IMR-90 (cell line): ENCODE measurements at regions not wholly inside any gene's neighbourhood (a gene's known extent, or its start where the extent isn't known, plus 50 kb on each side); places are given as distances from the start of the nearest gene placed in this dataset.

Source experiments
- ATAC-seq: fragments of 200-7000 bp; cut with Tn5 transposase; 2 replicates; pipeline ENCODE4 v1.9.1; 2020; ENCODE audit warnings: low read depth, mild to moderate bottlenecking, moderate library complexity
- BruUV-seq: library from RNA; stranded (reverse); fragments of 400-500 nt; replicated peaks from 2 replicates; lab custom pipeline; 2021; lab: Mats Ljungman, UMichigan
- CTCF ChIA-PET: fragments of 300-600 bp; formaldehyde crosslinking; extraction: SDS; loops from one replicate; lab custom pipeline; 2021; ENCODE audit warnings: antibody characterized with exemption; lab: Yijun Ruan, JAX
- POLR2A ChIA-PET: fragments of 300-600 bp; sonication (Branson Sonifier 250); formaldehyde crosslinking; loops from one replicate; lab custom pipeline; 2022; ENCODE audit warnings: antibody characterized with exemption; ENCODE audit not compliant: unreplicated experiment; lab: Charles Lee
- DNase-seq: peaks from one replicate; pipeline ENCODE4 v3.0.0; 2013
- H2AFZ ChIP-seq: replicated peaks from 2 replicates; pipeline ENCODE3; 2013; ENCODE audit warnings: low read length, mild to moderate bottlenecking; ENCODE audit not compliant: poor library complexity
- H2AK5ac ChIP-seq: 2 replicates; pipeline ENCODE4 v1.6.1; 2013; ENCODE audit warnings: low read depth, low read length, inconsistent platforms
- H2AK9ac ChIP-seq: replicated peaks from 2 replicates; pipeline ENCODE3; 2013; ENCODE audit warnings: mild to moderate bottlenecking, low read depth, low read length, moderate library complexity; ENCODE audit not compliant: poor library complexity
- H2BK120ac ChIP-seq: 2 replicates; pipeline ENCODE4 v1.6.1; 2013; ENCODE audit warnings: low read depth, low read length, inconsistent platforms
- H2BK15ac ChIP-seq: 3 replicates; pipeline ENCODE4 v1.6.1; 2013; ENCODE audit warnings: low read depth, low read length, inconsistent platforms
- H2BK20ac ChIP-seq: 2 replicates; pipeline ENCODE4 v1.6.1; 2013; ENCODE audit warnings: low read depth, mild to moderate bottlenecking, inconsistent platforms, low read length, moderate library complexity
- H2BK5ac ChIP-seq: 2 replicates; pipeline ENCODE4 v1.6.1; 2013; ENCODE audit warnings: mild to moderate bottlenecking, low read depth, low read length, inconsistent platforms; ENCODE audit not compliant: poor library complexity, severe bottlenecking
- H3K14ac ChIP-seq: replicated peaks from 2 replicates; pipeline ENCODE4 v1.6.1; 2013; ENCODE audit warnings: low read depth, low read length, inconsistent platforms
- H3K18ac ChIP-seq: 2 replicates; pipeline ENCODE4 v1.6.1; 2013; ENCODE audit warnings: low read depth, low read length, control low read depth
- H3K23ac ChIP-seq: 2 replicates; pipeline ENCODE4 v1.6.1; 2013; ENCODE audit warnings: low read depth, low read length, inconsistent platforms
- H3K27ac ChIP-seq: 2 replicates; pipeline ENCODE4 v1.5.1; 2013; ENCODE audit warnings: mild to moderate bottlenecking, control low read depth, low read length; ENCODE audit not compliant: insufficient read depth
- H3K27me3 ChIP-seq: 2 replicates; pipeline ENCODE4 v1.6.1; 2013; ENCODE audit warnings: low read length; ENCODE audit not compliant: control insufficient read depth, insufficient read depth
- H3K36me3 ChIP-seq: 2 replicates; pipeline ENCODE4 v1.6.1; 2013; ENCODE audit warnings: low read length, mixed read lengths; ENCODE audit not compliant: control insufficient read depth, insufficient read depth
- H3K4ac ChIP-seq: 2 replicates; pipeline ENCODE4 v1.6.1; 2013; ENCODE audit warnings: low read depth, low read length, inconsistent platforms
- H3K4me1 ChIP-seq: 2 replicates; pipeline ENCODE4 v1.6.1; 2013; ENCODE audit warnings: low read length, mixed read lengths; ENCODE audit not compliant: control insufficient read depth, insufficient read depth
- H3K4me2 ChIP-seq: 2 replicates; pipeline ENCODE4 v1.6.1; 2013; ENCODE audit warnings: low read depth, mild to moderate bottlenecking, control low read depth, low read length, moderate library complexity
- H3K4me3 ChIP-seq: 2 replicates; pipeline ENCODE4 v1.5.1; 2013; ENCODE audit warnings: low read depth, mild to moderate bottlenecking, control low read depth, low read length, moderate library complexity; ENCODE audit not compliant: insufficient read depth
- H3K56ac ChIP-seq: 2 replicates; pipeline ENCODE4 v1.6.1; 2013; ENCODE audit warnings: low read length, inconsistent platforms; ENCODE audit not compliant: insufficient read depth; ENCODE audit errors: extremely low read depth
- H3K79me1 ChIP-seq, 2 experiments: 2 replicates each; pipeline ENCODE4 v1.6.1; 2013; ENCODE audit warnings: low read length in 2 of 2, inconsistent platforms in 1 of 2, low read depth in 1 of 2
- H3K9ac ChIP-seq: 2 replicates; pipeline ENCODE4 v1.6.1; 2013; ENCODE audit warnings: low read depth, low read length, control low read depth
- H3K9me1 ChIP-seq: 2 replicates; pipeline ENCODE4 v1.6.1; 2013; ENCODE audit warnings: low read length, inconsistent platforms; ENCODE audit not compliant: insufficient read depth
- H3K9me3 ChIP-seq: 2 replicates; pipeline ENCODE4 v1.6.1; 2013; ENCODE audit warnings: low read length; ENCODE audit not compliant: control insufficient read depth, insufficient read depth
- H4K20me1 ChIP-seq: 2 replicates; pipeline ENCODE4 v1.6.1; 2013; ENCODE audit warnings: low read length, inconsistent platforms; ENCODE audit not compliant: insufficient read depth
- H4K5ac ChIP-seq: 2 replicates; pipeline ENCODE4 v1.6.1; 2013; ENCODE audit warnings: mild to moderate bottlenecking, low read depth, low read length, control low read depth
- H4K8ac ChIP-seq, 2 experiments: 2 replicates each; pipeline ENCODE4 v1.6.1; 2013; ENCODE audit warnings: low read depth in 2 of 2, low read length in 2 of 2, control low read depth in 1 of 2, inconsistent platforms in 1 of 2
- H4K91ac ChIP-seq: 2 replicates; pipeline ENCODE4 v1.6.1; 2013; ENCODE audit warnings: low read depth, low read length, inconsistent platforms; ENCODE audit not compliant: insufficient read depth
- BHLHE40 ChIP-seq: fragments of 150-350 bp; IDR thresholded peaks from 2 replicates; pipeline ENCODE4 v1.6.1; 2016; ENCODE audit warnings: mild to moderate bottlenecking, low read depth, low read length
- FOS ChIP-seq: fragments of 150-350 bp; IDR thresholded peaks from 2 replicates; pipeline ENCODE4 v1.6.1; 2016; ENCODE audit warnings: low read depth, low read length
- MAFK ChIP-seq: IDR thresholded peaks from 2 replicates; pipeline ENCODE4 v1.6.1; 2012; ENCODE audit warnings: low read depth, low read length, improper control_type of control experiment
- MAZ ChIP-seq: IDR thresholded peaks from 2 replicates; pipeline ENCODE4 v1.6.1; 2012; ENCODE audit warnings: low read depth, mild to moderate bottlenecking, low read length, improper control_type of control experiment, moderate library complexity, borderline replicate concordance
- MXI1 ChIP-seq: IDR thresholded peaks from 2 replicates; pipeline ENCODE4 v1.6.1; 2012; ENCODE audit warnings: low read depth, mild to moderate bottlenecking, low read length, moderate library complexity, borderline replicate concordance
- POLR2A ChIP-seq: IDR thresholded peaks from 2 replicates; pipeline ENCODE4 v1.6.1; 2012; ENCODE audit warnings: mild to moderate bottlenecking, low read depth, low read length
- RAD21 ChIP-seq: IDR thresholded peaks from 2 replicates; pipeline ENCODE4 v1.6.1; 2012; ENCODE audit warnings: low read length, improper control_type of control experiment
- RCOR1 ChIP-seq: IDR thresholded peaks from 2 replicates; pipeline ENCODE4 v1.6.1; 2012; ENCODE audit warnings: mild to moderate bottlenecking, low read length, improper control_type of control experiment; ENCODE audit not compliant: insufficient replicate concordance
- SMC3 ChIP-seq: fragments of 150-350 bp; IDR thresholded peaks from 2 replicates; pipeline ENCODE4 v1.6.1; 2016; ENCODE audit warnings: low read depth, mild to moderate bottlenecking, antibody characterized with exemption, low read length, moderate library complexity
- WGBS, 2 experiments: methylation state at CpG; one replicate each; pipeline versions ENCODE4 v1.1.5 to v1.1.7; 2013; ENCODE audit warnings: missing lambda C conversion rate in 2 of 2; ENCODE audit not compliant: insufficient read length in 1 of 2; ENCODE audit errors: extremely low coverage in 2 of 2; 5-methylcytosine and 5-hydroxymethylcytosine counted together
- dilution Hi-C: fragments of 300-500 bp; cut with HindIII; formaldehyde crosslinking; loops from one replicate; pipeline ENCODE4 v1.14.3; 2018; ENCODE audit warnings: low sequenced_read_pairs; ENCODE audit not compliant: unreplicated experiment
- in situ Hi-C: fragments of 300-500 bp; cut with MboI; formaldehyde crosslinking; loops from 3 replicates; pipeline ENCODE4 v1.14.3; 2019; ENCODE audit warnings: low sequenced_read_pairs, inconsistent platforms, mixed read lengths
- intact Hi-C: fragments of 100-400 bp; cut with micrococcal nuclease; formaldehyde crosslinking; loops from 2 replicates; pipeline ENCODE4 v1.10.0; 2022
- TF ChIP-seq, protein P1 (sequence below): conservative IDR thresholded peaks from 2 replicates; pipeline ENCODE4 v1.5.1; 2012; ENCODE audit warnings: mild to moderate bottlenecking, low read depth, low read length, improper control_type of control experiment
- TF ChIP-seq, protein P2 (sequence below): fragments of 150-350 bp; IDR thresholded peaks from 2 replicates; pipeline ENCODE4 v1.6.1; 2016; ENCODE audit warnings: low read depth, mild to moderate bottlenecking, low read length, moderate library complexity, borderline replicate concordance

DNA sequence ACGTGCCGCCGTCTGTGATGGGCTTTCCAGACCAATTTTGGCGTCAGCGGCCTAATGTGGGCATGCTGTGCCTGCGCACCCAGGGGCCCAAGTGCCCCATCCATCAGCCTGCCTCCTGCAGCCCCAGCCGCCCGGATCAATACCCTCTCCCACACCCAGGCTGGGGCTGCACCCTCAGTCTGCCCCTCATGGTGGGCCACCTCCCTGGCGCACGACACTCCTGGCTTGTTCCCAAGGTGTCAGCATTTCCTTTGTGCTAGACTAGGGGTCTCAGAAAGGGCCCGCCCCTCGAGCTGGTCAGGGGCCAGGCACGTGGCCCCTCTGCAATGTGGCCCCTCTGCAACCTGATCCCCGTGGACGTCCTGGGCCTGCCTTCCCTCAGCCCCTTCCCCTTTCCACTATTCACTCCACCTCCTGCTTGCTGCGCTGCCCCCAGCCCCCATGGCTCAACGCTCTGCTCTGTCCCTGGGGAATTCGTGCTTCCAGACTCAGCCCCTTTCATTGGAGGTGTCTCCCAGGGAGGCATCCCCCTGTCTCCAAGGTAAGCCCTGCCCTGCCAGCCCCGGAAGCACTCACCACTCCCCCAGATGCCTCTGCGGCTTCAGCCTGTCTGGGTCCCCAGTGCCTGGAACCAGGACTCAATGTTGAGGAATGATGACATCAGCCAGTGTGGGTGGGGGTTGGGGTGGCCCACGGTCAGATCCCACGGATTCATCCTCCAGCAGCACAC, 130.8 kb downstream of the HMX1 start:
- Histone ChIP-seq H4K5ac (no peak overlapping the region), H4K91ac (no peak overlapping the region), H2BK120ac (no peak overlapping the region), H4K20me1 (no peaks in the 10 kb centered on the region), H3K9me1 (no peaks in the 10 kb centered on the region), H3K36me3 (no peaks in the 10 kb centered on the region), H2AK5ac (no peak overlapping the region), H2BK5ac (no peak overlapping the region), H3K18ac (no peak overlapping the region), H3K79me1 (no peaks in the 10 kb centered on the region), H3K56ac (no peak overlapping the region), H3K9me3 (peaks cover 8% of the 10 kb centered on the region), H3K14ac (no peak overlapping the region), H2AK9ac (no peak overlapping the region), H3K9ac (no peak overlapping the region), H3K27me3 (no peaks in the 10 kb centered on the region), H2AFZ (no peak overlapping the region), H3K4ac (no peak overlapping the region), H2BK15ac (no peak overlapping the region), H3K4me1 (no peaks in the 10 kb centered on the region), H3K4me3 (no peak overlapping the region), H3K27ac (no peak overlapping the region), H4K8ac (no peak overlapping the region), H3K23ac (no peak overlapping the region), H2BK20ac (no peak overlapping the region), H3K4me2 (no peak overlapping the region)
- dilution Hi-C loops = no loop called here
- WGBS, 2 experiments = 67% methylated on average over 11 of the region's 22 CpGs; no CpG with 5 or more reads in 1 of the 2 experiments
- ChIA-PET POLR2A (no interaction called here), CTCF (no interaction called here)
- intact Hi-C loops = no loop called here
- ATAC-seq (no peak), DNase-seq (no peak)
- in situ Hi-C loops = no loop called here
- no peak for TF ChIP-seq POLR2A
- no peak for TF ChIP-seq FOS
- no peak for TF ChIP-seq MAZ
- no peak for TF ChIP-seq RCOR1
- no peak for TF ChIP-seq SMC3
- no peak for TF ChIP-seq MAFK
- TF ChIP-seq, protein P1, sequence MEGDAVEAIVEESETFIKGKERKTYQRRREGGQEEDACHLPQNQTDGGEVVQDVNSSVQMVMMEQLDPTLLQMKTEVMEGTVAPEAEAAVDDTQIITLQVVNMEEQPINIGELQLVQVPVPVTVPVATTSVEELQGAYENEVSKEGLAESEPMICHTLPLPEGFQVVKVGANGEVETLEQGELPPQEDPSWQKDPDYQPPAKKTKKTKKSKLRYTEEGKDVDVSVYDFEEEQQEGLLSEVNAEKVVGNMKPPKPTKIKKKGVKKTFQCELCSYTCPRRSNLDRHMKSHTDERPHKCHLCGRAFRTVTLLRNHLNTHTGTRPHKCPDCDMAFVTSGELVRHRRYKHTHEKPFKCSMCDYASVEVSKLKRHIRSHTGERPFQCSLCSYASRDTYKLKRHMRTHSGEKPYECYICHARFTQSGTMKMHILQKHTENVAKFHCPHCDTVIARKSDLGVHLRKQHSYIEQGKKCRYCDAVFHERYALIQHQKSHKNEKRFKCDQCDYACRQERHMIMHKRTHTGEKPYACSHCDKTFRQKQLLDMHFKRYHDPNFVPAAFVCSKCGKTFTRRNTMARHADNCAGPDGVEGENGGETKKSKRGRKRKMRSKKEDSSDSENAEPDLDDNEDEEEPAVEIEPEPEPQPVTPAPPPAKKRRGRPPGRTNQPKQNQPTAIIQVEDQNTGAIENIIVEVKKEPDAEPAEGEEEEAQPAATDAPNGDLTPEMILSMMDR = no peak
- no peak for TF ChIP-seq RAD21
- no peak for TF ChIP-seq MXI1
- TF ChIP-seq BHLHE40 = no peak
- TF ChIP-seq, protein P2, sequence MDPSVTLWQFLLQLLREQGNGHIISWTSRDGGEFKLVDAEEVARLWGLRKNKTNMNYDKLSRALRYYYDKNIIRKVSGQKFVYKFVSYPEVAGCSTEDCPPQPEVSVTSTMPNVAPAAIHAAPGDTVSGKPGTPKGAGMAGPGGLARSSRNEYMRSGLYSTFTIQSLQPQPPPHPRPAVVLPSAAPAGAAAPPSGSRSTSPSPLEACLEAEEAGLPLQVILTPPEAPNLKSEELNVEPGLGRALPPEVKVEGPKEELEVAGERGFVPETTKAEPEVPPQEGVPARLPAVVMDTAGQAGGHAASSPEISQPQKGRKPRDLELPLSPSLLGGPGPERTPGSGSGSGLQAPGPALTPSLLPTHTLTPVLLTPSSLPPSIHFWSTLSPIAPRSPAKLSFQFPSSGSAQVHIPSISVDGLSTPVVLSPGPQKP = no peak
- no TSS peak for BruUV-seq
